HL-60 (cell line): ENCODE measurements at regions not wholly inside any gene's neighbourhood (a gene's known extent, or its start where the extent isn't known, plus 50 kb on each side); places are given as distances from the start of the nearest gene placed in this dataset.

ENCODE experiments used
- DNase-seq, 2 experiments: peaks; one replicate each; pipeline ENCODE4 v3.0.0-alpha.2; 2010 to 2020; ENCODE audit warnings: low read depth in 1 of 2, low spot score in 1 of 2
- H3K27ac ChIP-seq: fragments of 250-450 bp; sonication (Bioruptor Pico); replicated peaks from 2 replicates; pipeline ENCODE4 v1.5.1; 2020; ENCODE audit warnings: mild to moderate bottlenecking, moderate library complexity
- H3K27me3 ChIP-seq: fragments of 250-450 bp; sonication (Bioruptor Pico); 2 replicates; pipeline ENCODE4 v1.5.1; 2021; ENCODE audit warnings: mild to moderate bottlenecking, moderate library complexity; ENCODE audit not compliant: insufficient read depth, poor library complexity, severe bottlenecking
- H3K4me3 ChIP-seq: replicated peaks from 2 replicates; pipeline ENCODE4 v1.5.1; 2011; ENCODE audit warnings: mild to moderate bottlenecking, control low read depth, low read length; ENCODE audit not compliant: insufficient read depth
- CTCF ChIP-seq: IDR thresholded peaks from one replicate; pipeline ENCODE4 v1.5.1; 2011; ENCODE audit warnings: low read length, control low read depth, inconsistent platforms; ENCODE audit not compliant: insufficient read depth
- GABPA ChIP-seq: IDR thresholded peaks from 2 replicates; pipeline ENCODE4 v1.6.1; 2012; ENCODE audit warnings: low read depth
- POLR2AphosphoS5 ChIP-seq: IDR thresholded peaks from 2 replicates; pipeline ENCODE4 v1.6.1; 2012; ENCODE audit warnings: low read depth
- SPI1 ChIP-seq: IDR thresholded peaks from 2 replicates; pipeline ENCODE4 v1.6.1; 2012; ENCODE audit warnings: low read depth, mild to moderate bottlenecking, borderline replicate concordance
- TF ChIP-seq, protein P1 (sequence below): IDR thresholded peaks from 2 replicates; pipeline ENCODE4 v1.6.1; 2012; ENCODE audit warnings: low read depth; ENCODE audit not compliant: insufficient replicate concordance

DNA sequence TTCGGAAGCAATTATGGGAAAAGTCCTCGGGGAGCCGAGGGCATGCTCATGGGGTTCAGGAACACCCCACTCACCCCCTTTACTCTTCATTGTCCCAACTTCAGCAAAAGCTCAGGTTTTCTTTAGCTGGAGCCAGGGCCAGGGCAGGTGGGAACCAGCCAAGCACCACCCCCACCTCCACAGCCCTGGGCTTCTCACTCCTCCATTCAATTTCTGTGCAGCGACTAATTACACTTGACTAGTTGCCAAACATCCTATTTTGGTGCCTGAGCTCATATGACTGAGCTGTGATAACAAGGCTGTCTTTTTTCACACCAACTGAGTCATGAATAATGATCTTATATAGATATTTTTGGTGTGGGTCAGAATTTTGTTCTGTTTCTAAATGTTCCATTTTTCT is 257.2 kb upstream of the AJAP1 start:
- DNase-seq = no peak
- TF ChIP-seq CTCF = no peak
- TF ChIP-seq POLR2AphosphoS5 = no peak
- TF ChIP-seq, protein P1, sequence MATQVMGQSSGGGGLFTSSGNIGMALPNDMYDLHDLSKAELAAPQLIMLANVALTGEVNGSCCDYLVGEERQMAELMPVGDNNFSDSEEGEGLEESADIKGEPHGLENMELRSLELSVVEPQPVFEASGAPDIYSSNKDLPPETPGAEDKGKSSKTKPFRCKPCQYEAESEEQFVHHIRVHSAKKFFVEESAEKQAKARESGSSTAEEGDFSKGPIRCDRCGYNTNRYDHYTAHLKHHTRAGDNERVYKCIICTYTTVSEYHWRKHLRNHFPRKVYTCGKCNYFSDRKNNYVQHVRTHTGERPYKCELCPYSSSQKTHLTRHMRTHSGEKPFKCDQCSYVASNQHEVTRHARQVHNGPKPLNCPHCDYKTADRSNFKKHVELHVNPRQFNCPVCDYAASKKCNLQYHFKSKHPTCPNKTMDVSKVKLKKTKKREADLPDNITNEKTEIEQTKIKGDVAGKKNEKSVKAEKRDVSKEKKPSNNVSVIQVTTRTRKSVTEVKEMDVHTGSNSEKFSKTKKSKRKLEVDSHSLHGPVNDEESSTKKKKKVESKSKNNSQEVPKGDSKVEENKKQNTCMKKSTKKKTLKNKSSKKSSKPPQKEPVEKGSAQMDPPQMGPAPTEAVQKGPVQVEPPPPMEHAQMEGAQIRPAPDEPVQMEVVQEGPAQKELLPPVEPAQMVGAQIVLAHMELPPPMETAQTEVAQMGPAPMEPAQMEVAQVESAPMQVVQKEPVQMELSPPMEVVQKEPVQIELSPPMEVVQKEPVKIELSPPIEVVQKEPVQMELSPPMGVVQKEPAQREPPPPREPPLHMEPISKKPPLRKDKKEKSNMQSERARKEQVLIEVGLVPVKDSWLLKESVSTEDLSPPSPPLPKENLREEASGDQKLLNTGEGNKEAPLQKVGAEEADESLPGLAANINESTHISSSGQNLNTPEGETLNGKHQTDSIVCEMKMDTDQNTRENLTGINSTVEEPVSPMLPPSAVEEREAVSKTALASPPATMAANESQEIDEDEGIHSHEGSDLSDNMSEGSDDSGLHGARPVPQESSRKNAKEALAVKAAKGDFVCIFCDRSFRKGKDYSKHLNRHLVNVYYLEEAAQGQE = no peak
- no peak for TF ChIP-seq GABPA
- TF ChIP-seq SPI1 = no peak

DNA sequence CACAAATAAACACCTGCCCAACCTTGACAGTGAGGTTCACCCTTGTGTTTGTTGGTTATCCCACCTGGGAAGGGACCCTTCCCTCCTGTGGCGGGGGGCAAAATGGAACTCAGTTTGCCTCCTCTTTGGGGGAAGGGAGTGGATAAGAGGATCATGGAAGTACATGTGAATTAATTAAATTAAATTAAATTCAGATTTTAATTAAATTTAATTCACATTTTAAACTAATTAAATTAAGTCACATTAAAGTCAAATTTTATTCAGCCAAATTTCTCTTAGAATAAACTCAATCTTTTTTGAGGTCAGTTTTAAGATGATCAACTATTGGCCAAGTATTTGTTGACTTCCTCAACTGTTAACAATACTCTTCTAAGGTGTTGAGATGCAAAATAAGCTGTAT is 252.4 kb upstream of the AJAP1 start:
- DNase-seq = no peak
- TF ChIP-seq CTCF (no peak), POLR2AphosphoS5 (no peak), SPI1 (no peak), GABPA (no peak)
- TF ChIP-seq, protein P1 = no peak
- Histone ChIP-seq H3K27me3 (no peaks in the 10 kb centered on the region), H3K4me3 (no peak overlapping the region), H3K27ac (no peak overlapping the region)

More for the DNA sequence above, 257.2 kb upstream of the AJAP1 start:
- H3K27me3 ChIP-seq = no peaks in the 10 kb centered on the region
- H3K4me3 ChIP-seq = no peak overlapping the region
- no peak overlapping the region for H3K27ac ChIP-seq

DNA sequence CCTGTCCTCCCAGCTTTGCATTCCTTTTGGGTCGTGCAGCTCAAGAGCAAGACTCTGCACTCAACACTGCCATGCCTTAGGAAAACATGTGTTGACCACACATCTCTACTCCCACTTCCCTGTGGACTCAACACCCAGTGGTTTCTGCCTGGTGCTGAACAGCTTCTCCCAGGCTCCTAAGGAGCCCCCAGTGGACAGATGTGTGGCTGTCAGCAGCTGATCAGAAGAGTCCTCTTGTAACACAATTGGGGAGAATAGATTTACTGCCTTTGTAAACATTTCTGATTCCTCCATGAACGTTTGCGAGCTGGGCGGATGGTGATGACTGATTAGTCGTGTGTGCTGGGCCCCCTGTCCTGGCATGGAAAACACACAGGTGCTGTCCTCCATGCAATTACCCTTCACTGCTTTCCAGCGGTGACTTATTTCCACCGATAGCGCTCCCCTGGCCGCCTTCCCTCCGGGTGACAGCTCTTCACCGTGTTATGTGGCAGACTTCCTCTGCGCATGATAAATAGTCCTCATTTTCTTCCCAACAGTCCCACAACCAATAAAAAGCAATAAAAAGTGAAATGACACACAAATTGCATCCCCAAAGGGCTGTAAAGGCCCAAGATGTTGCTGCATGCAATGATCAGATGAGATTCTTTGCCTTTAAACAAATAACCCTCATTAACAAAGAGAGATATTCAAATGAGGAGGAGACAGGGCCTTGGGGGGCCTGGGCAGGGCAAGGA is 249.4 kb upstream of the AJAP1 start:
- TF ChIP-seq GABPA (no peak), POLR2AphosphoS5 (no peak), SPI1 (no peak), CTCF (no peak)
- TF ChIP-seq, protein P1 = no peak
- Histone ChIP-seq H3K27ac (no peak overlapping the region), H3K27me3 (no peaks in the 10 kb centered on the region), H3K4me3 (no peak overlapping the region)
- DNase-seq = no peak
